ENCODE measurements at regions not wholly inside any gene's neighbourhood (a gene's known extent, or its start where the extent isn't known, plus 50 kb on each side); places are given as distances from the start of the nearest gene placed in this dataset.

GRCh38 chr3:70647823-70648222 lies 335.4 kb upstream of the MDFIC2 start:
- no peak for TF ChIP-seq CTCF (IDR thresholded peaks at IDR 0.05)
- TF ChIP-seq POLR2AphosphoS5 (IDR thresholded peaks at IDR 0.05), result no peak
- TF ChIP-seq POLR2A (IDR thresholded peaks at IDR 0.05), result no peak
